Sciatic nerve (tissue), 2 donors: ENCODE measurements at regions not wholly inside any gene's neighbourhood (a gene's known extent, or its start where the extent isn't known, plus 50 kb on each side); places are given as distances from the start of the nearest gene placed in this dataset.
A peak's percentile ranks its signal among the peaks of the same experiment; 100 is the strongest.
"Not testable (repeated sequence)": the region's sequence is repeated elsewhere in the genome, so short reads cannot be mapped to it uniquely, and the experiment has no call there.

Source experiments
- ATAC-seq: fragments of 200-7000 bp; cut with Tn5 transposase; one replicate; pipeline ENCODE4 v1.9.1; 2020; ENCODE audit warnings: mild to moderate bottlenecking, moderate library complexity
- DNase-seq: peaks from one replicate; pipeline ENCODE4 v3.0.0-alpha.2; 2020; ENCODE audit warnings: low spot score
- intact Hi-C: fragments of 100-400 bp; cut with DNase I; formaldehyde crosslinking; loops from one replicate; pipeline ENCODE4 v1.14.2; 2022
- donor health status: DM: no; HTN: no; CAD: no.
- donor health status: DM: no; HTN: no; CAD: no.

DNA sequence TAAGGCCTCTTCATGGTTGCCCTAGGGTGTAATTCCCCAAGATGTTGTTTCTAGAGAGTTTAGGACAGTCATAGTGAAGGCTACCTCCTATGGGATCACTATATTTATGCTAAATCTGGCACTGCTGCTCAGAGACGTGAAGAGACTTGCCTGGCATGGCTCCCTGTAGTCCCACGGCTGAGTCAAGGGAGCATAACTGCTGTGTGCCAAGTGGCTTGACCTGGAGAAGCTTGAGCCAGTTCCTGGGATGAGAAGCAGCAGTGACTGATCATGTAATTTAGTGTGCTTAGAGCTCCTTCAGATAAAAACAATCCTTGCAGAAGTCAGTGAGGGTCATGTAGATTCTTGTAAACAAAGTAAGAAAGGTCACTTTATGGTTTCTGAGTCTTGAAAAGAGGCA, 68.9 kb upstream of the TSPAN2 start:
- peak; percentile 90 for ATAC-seq
- intact Hi-C loops, result no loop called here
- no peak for DNase-seq

DNA sequence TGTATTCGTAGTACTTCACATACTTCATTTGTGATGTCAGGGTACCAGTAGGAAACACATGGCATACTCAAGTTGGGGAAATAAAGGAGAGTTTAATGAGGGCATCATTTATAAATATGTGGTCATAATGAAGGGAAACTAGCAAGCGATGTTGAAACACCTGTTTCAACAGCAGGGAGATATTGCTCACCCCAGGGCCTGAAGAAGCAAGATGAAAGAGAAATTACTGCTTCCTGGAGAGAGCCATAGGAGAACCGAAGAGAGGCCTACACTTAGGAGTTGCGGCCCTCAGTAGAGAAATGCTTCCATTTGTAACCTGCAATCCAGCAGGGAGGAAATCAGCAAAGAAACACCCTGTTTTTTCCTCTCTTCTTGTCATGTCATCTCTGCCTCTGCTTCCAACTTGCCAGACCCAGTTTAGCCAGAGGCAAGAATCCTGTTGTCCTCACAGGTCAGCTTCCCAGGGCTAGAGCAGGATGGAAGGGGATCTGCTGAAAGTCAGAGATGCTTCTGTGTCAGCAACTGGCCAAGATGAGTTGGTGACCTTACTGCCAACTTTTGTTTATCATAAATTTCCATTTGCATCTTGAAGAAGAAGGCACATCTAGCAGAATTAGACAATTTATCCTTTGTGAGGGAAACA, 67.6 kb upstream of the TSPAN2 start:
- peak; percentile 40 for ATAC-seq
- intact Hi-C loops, result no loop called here

DNA sequence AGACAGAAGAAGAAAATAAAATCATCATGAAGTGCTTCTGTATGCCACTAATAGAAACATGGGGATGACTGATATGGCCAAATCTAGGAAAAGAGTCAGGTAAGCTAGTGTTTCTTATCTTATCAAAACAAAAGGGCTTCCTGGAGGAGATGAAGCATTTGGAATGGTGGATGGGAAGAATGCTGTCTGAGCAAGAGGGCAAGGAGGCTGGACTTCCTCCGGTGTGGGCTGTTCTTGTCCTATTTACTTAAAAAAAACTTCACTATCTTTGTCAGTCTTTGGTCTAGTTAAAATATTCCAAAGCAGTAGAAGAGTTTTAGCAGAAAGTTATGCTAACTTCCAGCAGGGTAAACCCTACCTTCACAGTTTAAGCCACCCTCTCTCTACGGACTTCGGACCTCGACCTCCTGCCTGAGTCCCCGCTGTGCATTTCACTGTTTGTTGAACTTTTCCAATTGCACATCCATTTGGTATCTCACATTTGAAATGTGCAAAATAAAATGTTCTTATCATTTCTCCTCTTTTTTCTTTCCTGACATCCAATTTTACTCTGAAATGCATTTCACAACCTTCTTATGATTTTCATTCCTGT, 64.8 kb upstream of the TSPAN2 start:
- DNase-seq, result no peak
- ATAC-seq, result no peak
- intact Hi-C loops, result no loop called here

More for the DNA sequence above, 67.6 kb upstream of the TSPAN2 start:
- DNase-seq, result no peak

DNA sequence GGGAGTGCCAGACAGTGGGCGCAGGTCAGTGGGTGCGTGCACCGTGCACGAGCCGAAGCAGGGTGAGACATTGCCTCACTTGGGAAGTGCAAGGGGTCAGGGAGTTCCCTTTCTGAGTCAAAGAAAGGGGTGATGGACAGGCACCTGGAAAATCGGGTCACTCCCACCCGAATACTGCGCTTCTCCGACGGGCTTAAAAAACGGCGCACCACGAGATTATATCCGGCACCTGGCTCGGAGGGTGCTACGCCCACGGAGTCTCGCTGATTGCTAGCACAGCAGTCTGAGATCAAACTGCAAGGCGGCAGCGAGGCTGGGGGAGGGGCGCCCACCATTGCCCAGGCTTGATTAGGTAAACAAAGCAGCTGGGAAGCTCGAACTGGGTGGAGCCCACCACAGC, 58.6 kb upstream of the TSPAN2 start:
- intact Hi-C loops, DNase-seq, ATAC-seq: not testable (repeated sequence)

DNA sequence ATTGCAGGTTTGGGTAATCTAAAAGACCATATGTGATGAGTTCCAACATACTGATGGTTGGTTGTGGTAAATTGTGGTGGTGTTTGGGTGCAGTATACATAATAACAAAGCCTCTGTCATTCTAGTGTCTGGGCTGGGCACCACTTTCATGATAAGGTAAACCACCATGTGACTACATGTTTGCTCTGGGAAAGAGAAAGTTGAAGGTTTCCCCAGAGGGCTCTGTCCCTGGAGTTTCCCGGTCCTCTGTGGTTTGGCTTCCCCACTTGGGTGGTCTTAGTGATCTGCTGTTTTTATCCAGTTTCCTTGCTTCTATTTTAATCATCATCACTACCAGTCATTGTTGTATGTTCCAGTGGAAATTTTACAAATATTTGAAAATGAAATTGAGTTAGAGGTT, 55.9 kb upstream of the TSPAN2 start:
- intact Hi-C loops, result no loop called here
- ATAC-seq (no peak), DNase-seq (no peak)

DNA sequence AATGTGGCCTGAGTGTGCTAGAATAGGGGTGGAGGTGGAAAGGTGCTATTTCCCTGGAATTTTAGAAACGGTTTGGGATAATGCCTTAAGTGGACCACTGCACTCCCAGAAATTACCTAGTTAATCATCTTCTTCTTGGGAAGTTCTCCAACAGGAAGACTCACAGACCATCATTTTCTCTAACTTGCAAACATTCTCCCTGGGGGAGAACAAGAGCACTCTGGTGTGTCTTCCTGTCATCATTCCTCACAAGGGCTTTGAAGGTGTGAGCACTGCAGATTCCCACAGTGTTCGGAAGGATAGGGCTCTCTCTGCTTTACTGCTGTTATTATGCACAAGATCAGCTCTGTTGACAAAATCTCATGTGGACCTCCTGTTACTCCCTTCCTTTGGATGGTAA, 54.9 kb upstream of the TSPAN2 start:
- intact Hi-C loops, result no loop called here
- ATAC-seq, result no peak
- DNase-seq, result no peak

DNA sequence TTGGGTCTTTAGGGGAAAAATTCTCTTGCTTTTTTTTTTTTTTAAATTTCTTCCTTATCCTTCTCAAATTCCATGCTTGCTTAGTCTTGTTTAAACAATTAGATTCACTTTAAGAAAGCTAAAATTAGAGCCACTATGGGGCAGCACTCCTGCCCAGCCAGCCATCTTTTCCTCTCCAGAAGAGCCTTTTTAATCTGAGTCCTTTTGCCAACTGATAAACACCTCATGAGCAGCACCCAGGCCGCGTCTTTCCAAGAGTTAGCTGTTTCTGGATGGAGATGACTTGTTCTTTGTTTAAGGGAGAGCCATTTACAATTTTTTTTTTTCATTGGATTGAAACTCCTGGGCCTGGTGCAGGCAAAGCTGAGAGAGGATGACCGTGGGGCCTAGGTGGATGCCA, 53.3 kb upstream of the TSPAN2 start:
- intact Hi-C loops, result no loop called here
- no peak for ATAC-seq
- DNase-seq, result no peak

DNA sequence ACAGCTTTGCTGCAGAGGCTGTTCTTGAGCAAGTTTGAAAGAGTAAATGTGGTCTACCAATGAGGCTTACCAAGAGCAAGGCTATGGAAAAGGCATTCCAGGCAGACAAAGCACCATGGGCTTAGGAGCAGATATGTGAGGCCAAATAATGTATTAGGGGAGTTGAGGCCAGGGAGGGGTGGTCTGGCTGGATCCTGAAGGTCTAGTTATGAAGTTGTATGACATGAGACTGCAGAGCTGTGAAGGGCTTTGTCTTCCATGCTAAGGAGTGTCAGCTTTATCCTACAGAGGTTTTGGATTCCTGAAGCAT, 51.8 kb upstream of the TSPAN2 start:
- DNase-seq (no peak), ATAC-seq (no peak)
- intact Hi-C loops, result no loop called here

DNA sequence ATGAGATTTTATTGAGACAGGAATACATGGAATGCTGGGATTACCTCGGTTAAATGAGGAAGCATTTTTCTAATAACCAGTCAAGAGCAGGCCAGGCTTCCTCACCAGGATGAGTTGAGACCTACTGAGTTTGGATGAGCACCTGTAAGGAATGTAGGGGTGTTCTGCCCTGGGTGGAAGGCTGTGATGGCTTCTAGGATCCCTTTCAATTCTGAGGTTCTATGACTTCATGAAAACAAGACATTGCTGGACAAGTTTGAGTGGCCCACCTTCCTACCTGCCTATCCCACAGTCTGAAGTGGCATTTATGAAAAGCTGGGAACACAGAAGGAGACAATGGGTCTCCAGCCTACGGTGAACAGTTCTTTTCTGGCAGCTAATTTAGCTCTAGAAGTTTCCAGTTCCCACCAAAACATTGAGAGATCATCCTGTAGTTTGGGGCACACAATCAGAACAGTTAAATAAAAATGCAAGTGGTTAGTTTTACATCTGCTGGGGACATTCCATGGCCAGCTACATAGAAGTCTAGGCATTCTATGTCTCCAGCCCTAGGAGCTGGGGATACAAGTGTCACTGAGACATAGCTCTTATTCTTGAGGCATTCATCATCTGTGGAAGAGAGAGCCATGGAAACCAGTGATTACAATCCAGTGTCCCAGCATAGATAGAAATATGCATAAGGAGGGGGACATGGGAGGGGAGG, 51.3 kb upstream of the TSPAN2 start:
- ATAC-seq (no peak), DNase-seq (no peak)
- intact Hi-C loops, result no loop called here

DNA sequence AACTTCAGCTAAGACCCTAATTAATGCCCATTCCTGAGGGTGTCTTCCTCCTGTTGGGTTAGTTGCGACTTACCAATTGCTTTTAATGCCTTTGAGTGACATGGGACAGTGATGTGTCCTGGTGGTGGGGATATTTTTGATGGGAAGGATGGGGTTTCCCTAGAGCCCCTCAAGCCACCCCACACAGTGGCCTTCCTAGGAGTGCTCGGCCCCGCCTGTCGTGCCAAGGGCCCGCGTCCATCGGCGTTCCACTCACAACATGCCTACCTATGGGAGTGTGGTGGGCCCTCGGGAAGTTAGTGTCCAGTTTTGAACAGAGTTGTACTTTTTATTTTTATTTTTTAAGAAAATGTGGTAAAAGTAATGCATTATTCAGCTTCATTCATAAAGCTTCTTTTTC, 50.1 kb upstream of the TSPAN2 start:
- DNase-seq (peak; percentile 63), ATAC-seq (peak; percentile 5)
- intact Hi-C loops, result loop anchor here (2.0 to 10.0 kb wide), 2 partner anchors 329 to 455 kb away; no protein-coding TSS in a partner anchor
